OCI-LY1 (cell line): ENCODE measurements at regions not wholly inside any gene's neighbourhood (a gene's known extent, or its start where the extent isn't known, plus 50 kb on each side); places are given as distances from the start of the nearest gene placed in this dataset.

Experiments used
- CTCF ChIP-seq: fragments of 200-600 bp; sonication (generic), shearing (Covaris generic); IDR thresholded peaks from 2 replicates; pipeline ENCODE4 v1.5.1; 2017; ENCODE audit warnings: mild to moderate bottlenecking, antibody characterized with exemption, low read length, moderate library complexity, mixed read lengths
- EZH2 ChIP-seq: fragments of 200-600 bp; sonication (generic), shearing (Covaris generic); IDR thresholded peaks from 2 replicates; pipeline ENCODE4 v1.8.0; 2017; ENCODE audit warnings: borderline replicate concordance, mixed run types, mild to moderate bottlenecking, antibody characterized with exemption, low read length, moderate library complexity, mixed read lengths

GRCh38 chr1:243924188-243924587 is 74.1 kb upstream of the AKT3 start:
- no peak for TF ChIP-seq CTCF
- TF ChIP-seq EZH2: no peak
